ENCODE measurements at regions not wholly inside any gene's neighbourhood (a gene's known extent, or its start where the extent isn't known, plus 50 kb on each side); places are given as distances from the start of the nearest gene placed in this dataset.
A peak's percentile ranks its signal among the peaks of the same experiment; 100 is the strongest.

DNA sequence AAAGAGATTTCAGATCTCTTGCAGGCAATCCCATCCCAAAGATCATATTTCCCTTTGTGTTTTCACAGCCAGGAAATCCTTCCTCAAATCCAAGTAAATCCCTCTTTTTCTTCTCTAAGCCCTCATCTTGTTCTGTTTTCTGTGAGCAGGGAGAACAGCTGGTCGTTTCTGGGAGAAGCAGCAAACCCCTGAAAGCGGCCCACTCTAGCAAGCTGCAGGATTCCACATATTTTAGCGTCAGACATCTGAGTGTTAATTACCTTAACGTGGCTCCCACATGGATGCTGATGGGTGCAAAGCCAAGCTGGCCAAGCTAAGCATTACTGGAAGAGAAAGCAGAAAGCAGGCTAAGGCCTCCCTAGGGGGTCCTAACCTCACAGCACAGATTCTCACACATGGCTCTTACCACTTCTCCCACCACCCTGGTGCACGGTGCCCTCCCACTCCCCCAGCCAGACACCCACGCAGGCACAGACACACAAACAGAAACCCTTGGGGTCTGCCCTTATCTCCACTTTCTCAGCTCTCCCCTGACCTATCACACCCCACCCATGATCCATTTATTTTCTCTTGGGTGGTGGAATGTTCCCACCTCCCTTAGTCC, 551.0 kb upstream of the AUTS2 start:
- H3K4ac ChIP-seq (ENCODE audit: low read depth, low read length), result no peak overlapping the region
- H3K27me3 ChIP-seq (ENCODE audit: insufficient read depth, low read length, poor library complexity), result no peaks in the 10 kb centered on the region
- H2BK5ac ChIP-seq (ENCODE audit: low read length), result no peak overlapping the region
- no peak overlapping the region for H3K9ac ChIP-seq (ENCODE audit: low read length)
- H3K4me3 ChIP-seq (ENCODE audit: low read length), result no peak overlapping the region
- H3K79me1 ChIP-seq (ENCODE audit: low read length), result no peaks in the 10 kb centered on the region
- no peak overlapping the region for H4K5ac ChIP-seq (ENCODE audit: low read length)
- no peak overlapping the region for H2BK15ac ChIP-seq (replicated peaks; ENCODE audit: low read depth)
- H3K56ac ChIP-seq (ENCODE audit: low read length), result no peak overlapping the region
- no CpG with 5 or more reads among the region's 6 CpGs for WGBS (ENCODE audit: extremely low coverage, insufficient coverage, low lambda C conversion rate)
- H3K4me1 ChIP-seq (ENCODE audit: control insufficient read depth, low read depth, low read length), result no peaks in the 10 kb centered on the region
- DNase-seq, result peak; percentile 48
- H3K36me3 ChIP-seq (ENCODE audit: control insufficient read depth, insufficient read depth, low read length), result no peaks in the 10 kb centered on the region
- H2BK120ac ChIP-seq (ENCODE audit: low read depth, low read length), result no peak overlapping the region
- H3K27ac ChIP-seq (ENCODE audit: low read depth, low read length), result no peak overlapping the region
- H3K18ac ChIP-seq (ENCODE audit: low read length), result no peak overlapping the region
- no peak overlapping the region for H4K8ac ChIP-seq (ENCODE audit: low read depth, low read length)
- H3K23ac ChIP-seq (ENCODE audit: low read length), result no peak overlapping the region
- no peaks in the 10 kb centered on the region for H3K79me2 ChIP-seq (ENCODE audit: control insufficient read depth, insufficient read depth, low read length)
- H3K4me2 ChIP-seq (ENCODE audit: low read length), result no peak overlapping the region
- no peak overlapping the region for H2AK5ac ChIP-seq (ENCODE audit: low read length)

GRCh38 chr7:69049326-69049725, 548.9 kb upstream of the AUTS2 start:
- Histone ChIP-seq H2BK15ac (replicated peaks; ENCODE audit: low read depth) (no peak overlapping the region), H3K36me3 (ENCODE audit: control insufficient read depth, insufficient read depth, low read length) (no peaks in the 10 kb centered on the region), H3K4me3 (ENCODE audit: low read length) (no peak overlapping the region), H4K8ac (ENCODE audit: low read depth, low read length) (no peak overlapping the region), H2BK5ac (ENCODE audit: low read length) (no peak overlapping the region), H3K79me2 (ENCODE audit: control insufficient read depth, insufficient read depth, low read length) (no peaks in the 10 kb centered on the region), H3K56ac (ENCODE audit: low read length) (no peak overlapping the region), H3K23ac (ENCODE audit: low read length) (no peak overlapping the region), H2AK5ac (ENCODE audit: low read length) (no peak overlapping the region), H3K79me1 (ENCODE audit: low read length) (no peaks in the 10 kb centered on the region), H3K27me3 (ENCODE audit: insufficient read depth, low read length, poor library complexity) (no peaks in the 10 kb centered on the region), H3K4me1 (ENCODE audit: control insufficient read depth, low read depth, low read length) (no peaks in the 10 kb centered on the region), H3K27ac (ENCODE audit: low read depth, low read length) (no peak overlapping the region), H3K4ac (ENCODE audit: low read depth, low read length) (no peak overlapping the region), H3K18ac (ENCODE audit: low read length) (no peak overlapping the region), H3K9ac (ENCODE audit: low read length) (no peak overlapping the region), H2BK120ac (ENCODE audit: low read depth, low read length) (no peak overlapping the region), H3K4me2 (ENCODE audit: low read length) (no peak overlapping the region), H4K5ac (ENCODE audit: low read length) (no peak overlapping the region)
- WGBS (ENCODE audit: extremely low coverage, insufficient coverage, low lambda C conversion rate), result no CpG with 5 or more reads among the region's 5 CpGs
- no peak for DNase-seq

- Histone ChIP-seq H3K9ac (ENCODE audit: low read length) (no peak overlapping the region), H3K79me1 (ENCODE audit: low read length) (no peaks in the 10 kb centered on the region), H4K8ac (ENCODE audit: low read depth, low read length) (no peak overlapping the region), H3K18ac (ENCODE audit: low read length) (no peak overlapping the region), H3K36me3 (ENCODE audit: control insufficient read depth, insufficient read depth, low read length) (no peaks in the 10 kb centered on the region), H3K4me3 (ENCODE audit: low read length) (no peak overlapping the region), H4K5ac (ENCODE audit: low read length) (no peak overlapping the region), H3K4me1 (ENCODE audit: control insufficient read depth, low read depth, low read length) (no peaks in the 10 kb centered on the region), H2BK5ac (ENCODE audit: low read length) (no peak overlapping the region), H2AK5ac (ENCODE audit: low read length) (no peak overlapping the region), H3K27me3 (ENCODE audit: insufficient read depth, low read length, poor library complexity) (no peaks in the 10 kb centered on the region), H3K79me2 (ENCODE audit: control insufficient read depth, insufficient read depth, low read length) (no peaks in the 10 kb centered on the region), H2BK120ac (ENCODE audit: low read depth, low read length) (no peak overlapping the region), H3K4ac (ENCODE audit: low read depth, low read length) (no peak overlapping the region), H3K27ac (ENCODE audit: low read depth, low read length) (no peak overlapping the region), H3K4me2 (ENCODE audit: low read length) (no peak overlapping the region), H3K56ac (ENCODE audit: low read length) (no peak overlapping the region), H3K23ac (ENCODE audit: low read length) (no peak overlapping the region), H2BK15ac (replicated peaks; ENCODE audit: low read depth) (no peak overlapping the region)
- no peak for DNase-seq
- WGBS (ENCODE audit: extremely low coverage, insufficient coverage, low lambda C conversion rate), result no CpG with 5 or more reads among the region's 4 CpGs
Measured at GRCh38 chr7:69052447-69052846, 545.8 kb upstream of the AUTS2 start.

DNA sequence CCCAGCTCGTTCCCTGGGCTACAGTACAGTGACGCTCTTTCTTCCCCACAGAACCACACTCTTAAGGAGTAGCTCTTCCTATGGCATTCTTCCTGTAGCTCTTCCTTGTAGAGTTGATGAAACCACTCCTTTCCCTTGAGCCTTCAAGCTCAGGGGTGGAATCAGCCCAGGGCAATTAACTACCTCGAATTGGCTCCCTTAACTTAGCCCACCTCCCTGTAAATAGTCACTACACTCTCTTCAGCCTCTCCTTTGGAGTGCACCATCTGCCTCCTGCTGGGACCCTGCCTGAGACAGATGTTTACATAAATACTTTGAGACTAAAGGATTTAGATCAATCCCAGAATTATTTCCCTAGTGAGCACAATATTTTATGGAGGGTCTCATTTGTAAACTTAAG, 537.8 kb upstream of the AUTS2 start:
- Histone ChIP-seq H2BK15ac (replicated peaks; ENCODE audit: low read depth) (no peak overlapping the region), H2BK120ac (ENCODE audit: low read depth, low read length) (no peak overlapping the region), H3K27me3 (ENCODE audit: insufficient read depth, low read length, poor library complexity) (no peaks in the 10 kb centered on the region), H3K56ac (ENCODE audit: low read length) (no peak overlapping the region), H2AK5ac (ENCODE audit: low read length) (no peak overlapping the region), H3K23ac (ENCODE audit: low read length) (no peak overlapping the region), H3K79me1 (ENCODE audit: low read length) (no peaks in the 10 kb centered on the region), H3K4me2 (ENCODE audit: low read length) (no peak overlapping the region), H3K36me3 (ENCODE audit: control insufficient read depth, insufficient read depth, low read length) (no peaks in the 10 kb centered on the region), H3K4me1 (ENCODE audit: control insufficient read depth, low read depth, low read length) (no peaks in the 10 kb centered on the region), H3K4ac (ENCODE audit: low read depth, low read length) (no peak overlapping the region), H4K8ac (ENCODE audit: low read depth, low read length) (no peak overlapping the region), H4K5ac (ENCODE audit: low read length) (no peak overlapping the region), H3K9ac (ENCODE audit: low read length) (no peak overlapping the region), H3K18ac (ENCODE audit: low read length) (no peak overlapping the region), H2BK5ac (ENCODE audit: low read length) (no peak overlapping the region), H3K27ac (ENCODE audit: low read depth, low read length) (no peak overlapping the region), H3K4me3 (ENCODE audit: low read length) (no peak overlapping the region), H3K79me2 (ENCODE audit: control insufficient read depth, insufficient read depth, low read length) (no peaks in the 10 kb centered on the region)
- peak; percentile 24 for DNase-seq
- no CpG with 5 or more reads among the region's 3 CpGs for WGBS (ENCODE audit: extremely low coverage, insufficient coverage, low lambda C conversion rate)

- H2BK15ac ChIP-seq (replicated peaks; ENCODE audit: low read depth), result no peak overlapping the region
- H2BK5ac ChIP-seq (ENCODE audit: low read length), result no peak overlapping the region
- H3K4ac ChIP-seq (ENCODE audit: low read depth, low read length), result no peak overlapping the region
- no peak overlapping the region for H3K9ac ChIP-seq (ENCODE audit: low read length)
- H3K4me2 ChIP-seq (ENCODE audit: low read length), result no peak overlapping the region
- H3K36me3 ChIP-seq (ENCODE audit: control insufficient read depth, insufficient read depth, low read length), result no peaks in the 10 kb centered on the region
- no peak overlapping the region for H2BK120ac ChIP-seq (ENCODE audit: low read depth, low read length)
- no peaks in the 10 kb centered on the region for H3K4me1 ChIP-seq (ENCODE audit: control insufficient read depth, low read depth, low read length)
- H3K27ac ChIP-seq (ENCODE audit: low read depth, low read length), result no peak overlapping the region
- H4K8ac ChIP-seq (ENCODE audit: low read depth, low read length), result no peak overlapping the region
- H3K4me3 ChIP-seq (ENCODE audit: low read length), result no peak overlapping the region
- H2AK5ac ChIP-seq (ENCODE audit: low read length), result no peak overlapping the region
- no peak overlapping the region for H3K56ac ChIP-seq (ENCODE audit: low read length)
- no peak overlapping the region for H3K23ac ChIP-seq (ENCODE audit: low read length)
- no peak overlapping the region for H4K5ac ChIP-seq (ENCODE audit: low read length)
- H3K27me3 ChIP-seq (ENCODE audit: insufficient read depth, low read length, poor library complexity), result no peaks in the 10 kb centered on the region
- peak; percentile 71 for DNase-seq
- WGBS (ENCODE audit: extremely low coverage, insufficient coverage, low lambda C conversion rate), result no CpG with 5 or more reads among the region's 20 CpGs
- H3K79me2 ChIP-seq (ENCODE audit: control insufficient read depth, insufficient read depth, low read length), result no peaks in the 10 kb centered on the region
- no peaks in the 10 kb centered on the region for H3K79me1 ChIP-seq (ENCODE audit: low read length)
- H3K18ac ChIP-seq (ENCODE audit: low read length), result no peak overlapping the region
Measured at GRCh38 chr7:69062020-69062765, 536.1 kb upstream of the AUTS2 start.

GRCh38 chr7:69067397-69067796, 530.9 kb upstream of the AUTS2 start:
- Histone ChIP-seq H3K79me2 (ENCODE audit: control insufficient read depth, insufficient read depth, low read length) (no peaks in the 10 kb centered on the region), H3K56ac (ENCODE audit: low read length) (no peak overlapping the region), H2BK15ac (replicated peaks; ENCODE audit: low read depth) (no peak overlapping the region), H2BK120ac (ENCODE audit: low read depth, low read length) (no peak overlapping the region), H3K9ac (ENCODE audit: low read length) (no peak overlapping the region), H3K36me3 (ENCODE audit: control insufficient read depth, insufficient read depth, low read length) (no peaks in the 10 kb centered on the region), H3K27me3 (ENCODE audit: insufficient read depth, low read length, poor library complexity) (no peaks in the 10 kb centered on the region), H3K23ac (ENCODE audit: low read length) (no peak overlapping the region), H3K79me1 (ENCODE audit: low read length) (no peaks in the 10 kb centered on the region), H2AK5ac (ENCODE audit: low read length) (no peak overlapping the region), H3K18ac (ENCODE audit: low read length) (no peak overlapping the region), H4K8ac (ENCODE audit: low read depth, low read length) (no peak overlapping the region), H3K4me2 (ENCODE audit: low read length) (no peak overlapping the region), H2BK5ac (ENCODE audit: low read length) (no peak overlapping the region), H3K4me1 (ENCODE audit: control insufficient read depth, low read depth, low read length) (no peaks in the 10 kb centered on the region), H3K4ac (ENCODE audit: low read depth, low read length) (no peak overlapping the region), H4K5ac (ENCODE audit: low read length) (no peak overlapping the region), H3K27ac (ENCODE audit: low read depth, low read length) (no peak overlapping the region), H3K4me3 (ENCODE audit: low read length) (no peak overlapping the region)
- peak; percentile 84 for DNase-seq
- no CpG with 5 or more reads among the region's 3 CpGs for WGBS (ENCODE audit: extremely low coverage, insufficient coverage, low lambda C conversion rate)
